IMR-90 (cell line): ENCODE measurements at regions not wholly inside any gene's neighbourhood (a gene's known extent, or its start where the extent isn't known, plus 50 kb on each side); places are given as distances from the start of the nearest gene placed in this dataset.

Source experiments
- ATAC-seq: fragments of 200-7000 bp; cut with Tn5 transposase; 2 replicates; pipeline ENCODE4 v1.9.1; 2020; ENCODE audit warnings: low read depth, mild to moderate bottlenecking, moderate library complexity
- BruUV-seq: library from RNA; stranded (reverse); fragments of 400-500 nt; replicated peaks from 2 replicates; lab custom pipeline; 2021; lab: Mats Ljungman, UMichigan
- CTCF ChIA-PET: fragments of 300-600 bp; formaldehyde crosslinking; extraction: SDS; loops from one replicate; lab custom pipeline; 2021; ENCODE audit warnings: antibody characterized with exemption; lab: Yijun Ruan, JAX
- POLR2A ChIA-PET: fragments of 300-600 bp; sonication (Branson Sonifier 250); formaldehyde crosslinking; loops from one replicate; lab custom pipeline; 2022; ENCODE audit warnings: antibody characterized with exemption; ENCODE audit not compliant: unreplicated experiment; lab: Charles Lee
- DNase-seq: peaks from one replicate; pipeline ENCODE4 v3.0.0; 2013
- H2AFZ ChIP-seq: replicated peaks from 2 replicates; pipeline ENCODE3; 2013; ENCODE audit warnings: low read length, mild to moderate bottlenecking; ENCODE audit not compliant: poor library complexity
- H2AK5ac ChIP-seq: 2 replicates; pipeline ENCODE4 v1.6.1; 2013; ENCODE audit warnings: low read depth, low read length, inconsistent platforms
- H2AK9ac ChIP-seq: replicated peaks from 2 replicates; pipeline ENCODE3; 2013; ENCODE audit warnings: mild to moderate bottlenecking, low read depth, low read length, moderate library complexity; ENCODE audit not compliant: poor library complexity
- H2BK120ac ChIP-seq: 2 replicates; pipeline ENCODE4 v1.6.1; 2013; ENCODE audit warnings: low read depth, low read length, inconsistent platforms
- H2BK15ac ChIP-seq: 3 replicates; pipeline ENCODE4 v1.6.1; 2013; ENCODE audit warnings: low read depth, low read length, inconsistent platforms
- H2BK20ac ChIP-seq: 2 replicates; pipeline ENCODE4 v1.6.1; 2013; ENCODE audit warnings: low read depth, mild to moderate bottlenecking, inconsistent platforms, low read length, moderate library complexity
- H2BK5ac ChIP-seq: 2 replicates; pipeline ENCODE4 v1.6.1; 2013; ENCODE audit warnings: mild to moderate bottlenecking, low read depth, low read length, inconsistent platforms; ENCODE audit not compliant: poor library complexity, severe bottlenecking
- H3K14ac ChIP-seq: replicated peaks from 2 replicates; pipeline ENCODE4 v1.6.1; 2013; ENCODE audit warnings: low read depth, low read length, inconsistent platforms
- H3K18ac ChIP-seq: 2 replicates; pipeline ENCODE4 v1.6.1; 2013; ENCODE audit warnings: low read depth, low read length, control low read depth
- H3K23ac ChIP-seq: 2 replicates; pipeline ENCODE4 v1.6.1; 2013; ENCODE audit warnings: low read depth, low read length, inconsistent platforms
- H3K27ac ChIP-seq: 2 replicates; pipeline ENCODE4 v1.5.1; 2013; ENCODE audit warnings: mild to moderate bottlenecking, control low read depth, low read length; ENCODE audit not compliant: insufficient read depth
- H3K27me3 ChIP-seq: 2 replicates; pipeline ENCODE4 v1.6.1; 2013; ENCODE audit warnings: low read length; ENCODE audit not compliant: control insufficient read depth, insufficient read depth
- H3K36me3 ChIP-seq: 2 replicates; pipeline ENCODE4 v1.6.1; 2013; ENCODE audit warnings: low read length, mixed read lengths; ENCODE audit not compliant: control insufficient read depth, insufficient read depth
- H3K4ac ChIP-seq: 2 replicates; pipeline ENCODE4 v1.6.1; 2013; ENCODE audit warnings: low read depth, low read length, inconsistent platforms
- H3K4me1 ChIP-seq: 2 replicates; pipeline ENCODE4 v1.6.1; 2013; ENCODE audit warnings: low read length, mixed read lengths; ENCODE audit not compliant: control insufficient read depth, insufficient read depth
- H3K4me2 ChIP-seq: 2 replicates; pipeline ENCODE4 v1.6.1; 2013; ENCODE audit warnings: low read depth, mild to moderate bottlenecking, control low read depth, low read length, moderate library complexity
- H3K4me3 ChIP-seq: 2 replicates; pipeline ENCODE4 v1.5.1; 2013; ENCODE audit warnings: low read depth, mild to moderate bottlenecking, control low read depth, low read length, moderate library complexity; ENCODE audit not compliant: insufficient read depth
- H3K56ac ChIP-seq: 2 replicates; pipeline ENCODE4 v1.6.1; 2013; ENCODE audit warnings: low read length, inconsistent platforms; ENCODE audit not compliant: insufficient read depth; ENCODE audit errors: extremely low read depth
- H3K79me1 ChIP-seq, 2 experiments: 2 replicates each; pipeline ENCODE4 v1.6.1; 2013; ENCODE audit warnings: low read length in 2 of 2, inconsistent platforms in 1 of 2, low read depth in 1 of 2
- H3K9ac ChIP-seq: 2 replicates; pipeline ENCODE4 v1.6.1; 2013; ENCODE audit warnings: low read depth, low read length, control low read depth
- H3K9me1 ChIP-seq: 2 replicates; pipeline ENCODE4 v1.6.1; 2013; ENCODE audit warnings: low read length, inconsistent platforms; ENCODE audit not compliant: insufficient read depth
- H3K9me3 ChIP-seq: 2 replicates; pipeline ENCODE4 v1.6.1; 2013; ENCODE audit warnings: low read length; ENCODE audit not compliant: control insufficient read depth, insufficient read depth
- H4K20me1 ChIP-seq: 2 replicates; pipeline ENCODE4 v1.6.1; 2013; ENCODE audit warnings: low read length, inconsistent platforms; ENCODE audit not compliant: insufficient read depth
- H4K5ac ChIP-seq: 2 replicates; pipeline ENCODE4 v1.6.1; 2013; ENCODE audit warnings: mild to moderate bottlenecking, low read depth, low read length, control low read depth
- H4K8ac ChIP-seq, 2 experiments: 2 replicates each; pipeline ENCODE4 v1.6.1; 2013; ENCODE audit warnings: low read depth in 2 of 2, low read length in 2 of 2, control low read depth in 1 of 2, inconsistent platforms in 1 of 2
- H4K91ac ChIP-seq: 2 replicates; pipeline ENCODE4 v1.6.1; 2013; ENCODE audit warnings: low read depth, low read length, inconsistent platforms; ENCODE audit not compliant: insufficient read depth
- BHLHE40 ChIP-seq: fragments of 150-350 bp; IDR thresholded peaks from 2 replicates; pipeline ENCODE4 v1.6.1; 2016; ENCODE audit warnings: mild to moderate bottlenecking, low read depth, low read length
- CHD1 ChIP-seq: IDR thresholded peaks from 2 replicates; pipeline ENCODE4 v1.6.1; 2012; ENCODE audit warnings: low read depth, low read length, improper control_type of control experiment
- FOS ChIP-seq: fragments of 150-350 bp; IDR thresholded peaks from 2 replicates; pipeline ENCODE4 v1.6.1; 2016; ENCODE audit warnings: low read depth, low read length
- RAD21 ChIP-seq: IDR thresholded peaks from 2 replicates; pipeline ENCODE4 v1.6.1; 2012; ENCODE audit warnings: low read length, improper control_type of control experiment
- RFX5 ChIP-seq: IDR thresholded peaks from 2 replicates; pipeline ENCODE4 v1.8.0; 2012; ENCODE audit warnings: low read depth, mild to moderate bottlenecking, low read length, moderate library complexity
- WGBS, 2 experiments: methylation state at CpG; one replicate each; pipeline versions ENCODE4 v1.1.5 to v1.1.7; 2013; ENCODE audit warnings: missing lambda C conversion rate in 2 of 2; ENCODE audit not compliant: insufficient read length in 1 of 2; ENCODE audit errors: extremely low coverage in 2 of 2; 5-methylcytosine and 5-hydroxymethylcytosine counted together
- dilution Hi-C: fragments of 300-500 bp; cut with HindIII; formaldehyde crosslinking; loops from one replicate; pipeline ENCODE4 v1.14.3; 2018; ENCODE audit warnings: low sequenced_read_pairs; ENCODE audit not compliant: unreplicated experiment
- in situ Hi-C: fragments of 300-500 bp; cut with MboI; formaldehyde crosslinking; loops from 3 replicates; pipeline ENCODE4 v1.14.3; 2019; ENCODE audit warnings: low sequenced_read_pairs, inconsistent platforms, mixed read lengths
- intact Hi-C: fragments of 100-400 bp; cut with micrococcal nuclease; formaldehyde crosslinking; loops from 2 replicates; pipeline ENCODE4 v1.10.0; 2022

DNA sequence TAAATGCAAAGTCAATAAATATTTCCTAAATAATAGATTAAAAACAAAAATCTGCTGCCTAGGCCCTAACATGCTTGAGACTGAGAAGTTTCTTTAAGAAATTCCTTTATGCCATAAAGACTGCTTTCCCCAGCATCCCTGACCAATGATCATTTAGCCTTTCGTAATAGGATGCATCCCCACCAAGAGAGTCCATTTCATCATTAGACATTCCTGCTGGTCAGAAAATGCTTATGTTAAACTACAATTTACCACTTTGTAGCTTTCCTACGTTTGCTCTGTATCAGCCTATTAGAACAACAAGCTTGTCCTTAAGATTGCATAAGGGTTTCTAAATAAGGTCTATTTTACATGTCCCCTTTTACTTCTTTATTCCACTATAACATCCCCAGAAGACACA lies 59.8 kb upstream of the HSF2 start:
- H3K27me3 ChIP-seq, result no peaks in the 10 kb centered on the region
- no peaks in the 10 kb centered on the region for H3K9me1 ChIP-seq
- no peaks in the 10 kb centered on the region for H3K9me3 ChIP-seq
- no peak overlapping the region for H2AK9ac ChIP-seq
- H4K8ac ChIP-seq, result no peak overlapping the region
- H3K23ac ChIP-seq, result no peak overlapping the region
- no peaks in the 10 kb centered on the region for H3K4me1 ChIP-seq
- no peak overlapping the region for H3K18ac ChIP-seq
- no peak overlapping the region for H2BK20ac ChIP-seq
- no TSS peak for BruUV-seq
- no peak overlapping the region for H4K91ac ChIP-seq
- no peak overlapping the region for H3K27ac ChIP-seq
- no peak overlapping the region for H3K4ac ChIP-seq
- H4K5ac ChIP-seq, result no peak overlapping the region
- ATAC-seq (no peak), DNase-seq (no peak)
- no peak overlapping the region for H3K56ac ChIP-seq
- H3K36me3 ChIP-seq, result no peaks in the 10 kb centered on the region
- TF ChIP-seq RFX5, result no peak
- TF ChIP-seq CHD1, result no peak
- no peak for TF ChIP-seq FOS
- no peak for TF ChIP-seq RAD21
- TF ChIP-seq BHLHE40, result no peak
- H3K9ac ChIP-seq, result no peak overlapping the region
- no CpG with 5 or more reads among the region's 2 CpGs for WGBS, 2 experiments
- in situ Hi-C loops (no loop called here), intact Hi-C loops (no loop called here), dilution Hi-C loops (no loop called here)
- no peak overlapping the region for H3K4me2 ChIP-seq
- no peak overlapping the region for H2BK15ac ChIP-seq
- no peak overlapping the region for H2BK5ac ChIP-seq
- no peak overlapping the region for H3K4me3 ChIP-seq
- no peak overlapping the region for H2BK120ac ChIP-seq
- no peaks in the 10 kb centered on the region for H3K79me1 ChIP-seq
- no peak overlapping the region for H2AFZ ChIP-seq
- H2AK5ac ChIP-seq, result no peak overlapping the region
- no peak overlapping the region for H3K14ac ChIP-seq
- ChIA-PET CTCF (interaction anchor here (0.6 kb wide), 1 partner anchor 951 kb away, joined by 3 read pairs; no protein-coding TSS in a partner anchor), POLR2A (no interaction called here)
- no peaks in the 10 kb centered on the region for H4K20me1 ChIP-seq
